ENCODE measurements at regions not wholly inside any gene's neighbourhood (a gene's known extent, or its start where the extent isn't known, plus 50 kb on each side); places are given as distances from the start of the nearest gene placed in this dataset.
"Not testable (repeated sequence)": the region's sequence is repeated elsewhere in the genome, so short reads cannot be mapped to it uniquely, and the experiment has no call there.

- DNase-seq (ENCODE audit: low spot score), result no peak
- no peak overlapping the region for H3K4me3 Mint-ChIP-seq
- no peak overlapping the region for H3K27ac Mint-ChIP-seq
- no peaks in the 10 kb centered on the region for H3K27me3 Mint-ChIP-seq (ENCODE audit: low read depth)
- no peaks in the 10 kb centered on the region for H3K4me1 Mint-ChIP-seq (ENCODE audit: low read depth)
- H3K36me3 Mint-ChIP-seq (ENCODE audit: low read depth), result no peaks in the 10 kb centered on the region
- H3K9me3 Mint-ChIP-seq, result no peaks in the 10 kb centered on the region
Observed at GRCh38 chr4:154124539-154125255, 335.8 kb upstream of the SFRP2 start.

- H3K4me1 Mint-ChIP-seq (ENCODE audit: low read depth), result no peaks in the 10 kb centered on the region
- no peak for DNase-seq (ENCODE audit: low spot score)
- H3K27ac Mint-ChIP-seq, result no peak overlapping the region
- H3K27me3 Mint-ChIP-seq (ENCODE audit: low read depth), result no peaks in the 10 kb centered on the region
- no peaks in the 10 kb centered on the region for H3K36me3 Mint-ChIP-seq (ENCODE audit: low read depth)
- no peaks in the 10 kb centered on the region for H3K9me3 Mint-ChIP-seq
- H3K4me3 Mint-ChIP-seq, result no peak overlapping the region
Observed at GRCh38 chr4:154123897-154124296, 335.0 kb upstream of the SFRP2 start.

GRCh38 chr4:154120690-154121345, 331.9 kb upstream of the SFRP2 start:
- Mint-ChIP-seq H3K36me3 (ENCODE audit: low read depth) (no peaks in the 10 kb centered on the region), H3K27me3 (ENCODE audit: low read depth) (no peaks in the 10 kb centered on the region), H3K4me3 (no peak overlapping the region), H3K9me3 (no peaks in the 10 kb centered on the region), H3K4me1 (ENCODE audit: low read depth) (no peaks in the 10 kb centered on the region), H3K27ac (no peak overlapping the region)
- no peak for DNase-seq (ENCODE audit: low spot score)

- H3K27me3 Mint-ChIP-seq (ENCODE audit: low read depth), result no peaks in the 10 kb centered on the region
- no peak for DNase-seq (ENCODE audit: low spot score)
- no peak overlapping the region for H3K27ac Mint-ChIP-seq
- H3K9me3 Mint-ChIP-seq, result no peaks in the 10 kb centered on the region
- no peaks in the 10 kb centered on the region for H3K36me3 Mint-ChIP-seq (ENCODE audit: low read depth)
- no peaks in the 10 kb centered on the region for H3K4me1 Mint-ChIP-seq (ENCODE audit: low read depth)
- H3K4me3 Mint-ChIP-seq, result no peak overlapping the region
Observed at GRCh38 chr4:154120006-154120676, 331.3 kb upstream of the SFRP2 start.

GRCh38 chr4:154119317-154119716, 330.4 kb upstream of the SFRP2 start:
- DNase-seq (ENCODE audit: low spot score), result no peak
- no peaks in the 10 kb centered on the region for H3K36me3 Mint-ChIP-seq (ENCODE audit: low read depth)

GRCh38 chr4:154117726-154118125, 328.8 kb upstream of the SFRP2 start:
- DNase-seq (ENCODE audit: low spot score); H3K27me3 Mint-ChIP-seq (ENCODE audit: low read depth); H3K36me3 Mint-ChIP-seq (ENCODE audit: low read depth); H3K4me1 Mint-ChIP-seq (ENCODE audit: low read depth); H3K9me3 Mint-ChIP-seq; H3K27ac Mint-ChIP-seq; H3K4me3 Mint-ChIP-seq: not testable (repeated sequence)

More at GRCh38 chr4:154119317-154119716, 330.4 kb upstream of the SFRP2 start:
- Mint-ChIP-seq H3K27me3 (ENCODE audit: low read depth) (no peaks in the 10 kb centered on the region), H3K4me3 (no peak overlapping the region), H3K27ac (no peak overlapping the region), H3K4me1 (ENCODE audit: low read depth) (no peaks in the 10 kb centered on the region), H3K9me3 (no peaks in the 10 kb centered on the region)

GRCh38 chr4:154107337-154107736, 318.5 kb upstream of the SFRP2 start:
- no peak for DNase-seq (ENCODE audit: low spot score)
- H3K9me3 Mint-ChIP-seq, result no peaks in the 10 kb centered on the region
- no peak overlapping the region for H3K4me3 Mint-ChIP-seq
- no peaks in the 10 kb centered on the region for H3K27me3 Mint-ChIP-seq (ENCODE audit: low read depth)
- H3K36me3 Mint-ChIP-seq (ENCODE audit: low read depth), result no peaks in the 10 kb centered on the region
- H3K4me1 Mint-ChIP-seq (ENCODE audit: low read depth), result no peaks in the 10 kb centered on the region
- no peak overlapping the region for H3K27ac Mint-ChIP-seq

- no peak for DNase-seq (ENCODE audit: low spot score)
- no peak overlapping the region for H3K4me3 Mint-ChIP-seq
- H3K27me3 Mint-ChIP-seq (ENCODE audit: low read depth), result peaks cover 4% of the 10 kb centered on the region
- H3K9me3 Mint-ChIP-seq, result no peaks in the 10 kb centered on the region
- H3K27ac Mint-ChIP-seq, result no peak overlapping the region
- no peaks in the 10 kb centered on the region for H3K4me1 Mint-ChIP-seq (ENCODE audit: low read depth)
- H3K36me3 Mint-ChIP-seq (ENCODE audit: low read depth), result no peaks in the 10 kb centered on the region
Observed at GRCh38 chr4:154088741-154089140, 299.9 kb upstream of the SFRP2 start.

GRCh38 chr4:154086247-154086646, 297.4 kb upstream of the SFRP2 start:
- H3K9me3 Mint-ChIP-seq, result no peaks in the 10 kb centered on the region
- H3K27ac Mint-ChIP-seq, result no peak overlapping the region
- H3K36me3 Mint-ChIP-seq (ENCODE audit: low read depth), result no peaks in the 10 kb centered on the region
- no peak for DNase-seq (ENCODE audit: low spot score)
- H3K4me1 Mint-ChIP-seq (ENCODE audit: low read depth), result no peaks in the 10 kb centered on the region
- peaks cover 4% of the 10 kb centered on the region for H3K27me3 Mint-ChIP-seq (ENCODE audit: low read depth)
- no peak overlapping the region for H3K4me3 Mint-ChIP-seq

- H3K27me3 Mint-ChIP-seq (ENCODE audit: low read depth), result peaks cover 4% of the 10 kb centered on the region
- no peaks in the 10 kb centered on the region for H3K9me3 Mint-ChIP-seq
- H3K4me1 Mint-ChIP-seq (ENCODE audit: low read depth), result no peaks in the 10 kb centered on the region
- no peak overlapping the region for H3K27ac Mint-ChIP-seq
- H3K36me3 Mint-ChIP-seq (ENCODE audit: low read depth), result no peaks in the 10 kb centered on the region
- no peak for DNase-seq (ENCODE audit: low spot score)
- no peak overlapping the region for H3K4me3 Mint-ChIP-seq
Observed at GRCh38 chr4:154084864-154085263, 296.0 kb upstream of the SFRP2 start.

- Mint-ChIP-seq H3K4me1 (ENCODE audit: low read depth) (no peaks in the 10 kb centered on the region), H3K36me3 (ENCODE audit: low read depth) (no peaks in the 10 kb centered on the region), H3K4me3 (no peak overlapping the region), H3K27ac (no peak overlapping the region), H3K9me3 (no peaks in the 10 kb centered on the region), H3K27me3 (ENCODE audit: low read depth) (no peaks in the 10 kb centered on the region)
- no peak for DNase-seq (ENCODE audit: low spot score)
Observed at GRCh38 chr4:154082760-154083535, 294.1 kb upstream of the SFRP2 start.

GRCh38 chr4:154081391-154081790, 292.5 kb upstream of the SFRP2 start:
- Mint-ChIP-seq H3K9me3 (no peaks in the 10 kb centered on the region), H3K4me3 (no peak overlapping the region), H3K27me3 (ENCODE audit: low read depth) (no peaks in the 10 kb centered on the region), H3K4me1 (ENCODE audit: low read depth) (no peaks in the 10 kb centered on the region), H3K27ac (no peak overlapping the region), H3K36me3 (ENCODE audit: low read depth) (no peaks in the 10 kb centered on the region)
- DNase-seq (ENCODE audit: low spot score), result no peak

- Mint-ChIP-seq H3K9me3 (no peaks in the 10 kb centered on the region), H3K27me3 (ENCODE audit: low read depth) (no peaks in the 10 kb centered on the region), H3K36me3 (ENCODE audit: low read depth) (no peaks in the 10 kb centered on the region), H3K4me3 (no peak overlapping the region), H3K27ac (no peak overlapping the region), H3K4me1 (ENCODE audit: low read depth) (no peaks in the 10 kb centered on the region)
- no peak for DNase-seq (ENCODE audit: low spot score)
Observed at GRCh38 chr4:154078504-154079350, 289.8 kb upstream of the SFRP2 start.
